Neural cell (in vitro differentiated cells): ENCODE measurements at regions not wholly inside any gene's neighbourhood (a gene's known extent, or its start where the extent isn't known, plus 50 kb on each side); places are given as distances from the start of the nearest gene placed in this dataset.

ENCODE experiments used
- EZH2 ChIP-seq: fragments of 200-600, 300-800 bp; shearing (Covaris generic), sonication (generic); IDR thresholded peaks from 2 replicates; pipeline ENCODE4 v1.6.1; 2014; ENCODE audit warnings: antibody characterized with exemption, low read length, borderline replicate concordance, mild to moderate bottlenecking; ENCODE audit not compliant: insufficient read depth, poor library complexity, severe bottlenecking
- MXI1 ChIP-seq: fragments of 450-650 bp; conservative IDR thresholded peaks from 2 replicates; pipeline ENCODE4 v1.6.1; 2014; ENCODE audit warnings: antibody characterized with exemption, mild to moderate bottlenecking; ENCODE audit not compliant: poor library complexity, severe bottlenecking
- TAF1 ChIP-seq: IDR thresholded peaks from 2 replicates; pipeline ENCODE4 v1.6.1; 2012; ENCODE audit warnings: low read depth
- TF ChIP-seq, protein P1 (sequence below): fragments of 450-650 bp; IDR thresholded peaks from 2 replicates; pipeline ENCODE4 v1.5.1; 2014; ENCODE audit warnings: antibody characterized with exemption, mild to moderate bottlenecking, moderate library complexity; ENCODE audit not compliant: poor library complexity, severe bottlenecking

GRCh38 chr5:13601112-13601511 lies 343.4 kb downstream of the DNAH5 start:
- no peak for TF ChIP-seq TAF1
- TF ChIP-seq, protein P1, sequence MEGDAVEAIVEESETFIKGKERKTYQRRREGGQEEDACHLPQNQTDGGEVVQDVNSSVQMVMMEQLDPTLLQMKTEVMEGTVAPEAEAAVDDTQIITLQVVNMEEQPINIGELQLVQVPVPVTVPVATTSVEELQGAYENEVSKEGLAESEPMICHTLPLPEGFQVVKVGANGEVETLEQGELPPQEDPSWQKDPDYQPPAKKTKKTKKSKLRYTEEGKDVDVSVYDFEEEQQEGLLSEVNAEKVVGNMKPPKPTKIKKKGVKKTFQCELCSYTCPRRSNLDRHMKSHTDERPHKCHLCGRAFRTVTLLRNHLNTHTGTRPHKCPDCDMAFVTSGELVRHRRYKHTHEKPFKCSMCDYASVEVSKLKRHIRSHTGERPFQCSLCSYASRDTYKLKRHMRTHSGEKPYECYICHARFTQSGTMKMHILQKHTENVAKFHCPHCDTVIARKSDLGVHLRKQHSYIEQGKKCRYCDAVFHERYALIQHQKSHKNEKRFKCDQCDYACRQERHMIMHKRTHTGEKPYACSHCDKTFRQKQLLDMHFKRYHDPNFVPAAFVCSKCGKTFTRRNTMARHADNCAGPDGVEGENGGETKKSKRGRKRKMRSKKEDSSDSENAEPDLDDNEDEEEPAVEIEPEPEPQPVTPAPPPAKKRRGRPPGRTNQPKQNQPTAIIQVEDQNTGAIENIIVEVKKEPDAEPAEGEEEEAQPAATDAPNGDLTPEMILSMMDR: no peak
- no peak for TF ChIP-seq EZH2
- no peak for TF ChIP-seq MXI1
